Liver (tissue), 8 donors: ENCODE measurements at regions not wholly inside any gene's neighbourhood (a gene's known extent, or its start where the extent isn't known, plus 50 kb on each side); places are given as distances from the start of the nearest gene placed in this dataset.

Experiments used
- DNase-seq: peaks from one replicate; pipeline ENCODE4 v3.0.0-alpha.2; 2017; ENCODE audit warnings: low spot score
- H3K27ac ChIP-seq, 2 donors: one replicate each; pipeline ENCODE4 v1.7.0; 2013; ENCODE audit warnings: inconsistent platforms in 2 of 2, low read length in 2 of 2, control low read depth in 1 of 2, low read depth in 1 of 2, mild to moderate bottlenecking in 1 of 2
- H3K27me3 ChIP-seq, 4 donors: one replicate each; pipeline versions ENCODE4 v1.6.1 to v1.7.0; 2013; ENCODE audit warnings: low read length in 3 of 4, inconsistent platforms in 1 of 4, mild to moderate bottlenecking in 1 of 4, moderate library complexity in 1 of 4; ENCODE audit not compliant: control insufficient read depth in 4 of 4, insufficient read depth in 4 of 4
- H3K36me3 ChIP-seq, 4 donors: one replicate each; pipeline versions ENCODE4 v1.6.1 to v1.7.0; 2013; ENCODE audit warnings: low read length in 3 of 4, mild to moderate bottlenecking in 3 of 4, low read depth in 1 of 4, moderate library complexity in 1 of 4; ENCODE audit not compliant: control insufficient read depth in 4 of 4, insufficient read depth in 3 of 4
- H3K4me1 ChIP-seq, 4 donors: one replicate each; pipeline versions ENCODE4 v1.6.1 to v1.7.0; 2013; ENCODE audit warnings: low read length in 3 of 4, mild to moderate bottlenecking in 3 of 4, moderate library complexity in 1 of 4; ENCODE audit not compliant: control insufficient read depth in 4 of 4, insufficient read depth in 4 of 4
- H3K4me3 ChIP-seq, 3 donors: one replicate each; pipeline versions ENCODE4 v1.6.1 to v1.7.0; 2013; ENCODE audit warnings: low read length in 3 of 3, control low read depth in 1 of 3, low read depth in 1 of 3, mild to moderate bottlenecking in 1 of 3
- H3K9ac ChIP-seq, 2 donors: one replicate each; pipeline ENCODE4 v1.7.0; 2013; ENCODE audit warnings: low read length in 2 of 2, mild to moderate bottlenecking in 2 of 2, moderate library complexity in 2 of 2, control low read depth in 1 of 2, low read depth in 1 of 2
- H3K9me3 ChIP-seq, 4 donors: one replicate each; pipeline versions ENCODE4 v1.6.1 to v1.7.0; 2013; ENCODE audit warnings: low read length in 3 of 4; ENCODE audit not compliant: control insufficient read depth in 4 of 4
- ATF3 ChIP-seq: IDR thresholded peaks from 2 replicates; pipeline ENCODE4 v1.6.1; 2016; ENCODE audit warnings: antibody characterized with exemption
- CTCF ChIP-seq: fragments of 150-350 bp; IDR thresholded peaks from 2 replicates; pipeline ENCODE4 v1.5.1; 2017; ENCODE audit warnings: improper control_type of control experiment, low read depth, low read length; ENCODE audit not compliant: missing input control
- EGR1 ChIP-seq, 2 donors: IDR thresholded peaks; 2 replicates each; pipeline ENCODE4 v1.6.1; 2016 to 2018; ENCODE audit warnings: antibody characterized with exemption in 2 of 2, low read depth in 2 of 2
- FOXA1 ChIP-seq: IDR thresholded peaks from 2 replicates; pipeline ENCODE4 v1.6.1; 2016; ENCODE audit warnings: antibody characterized with exemption
- FOXA2 ChIP-seq: IDR thresholded peaks from 2 replicates; pipeline ENCODE4 v1.6.1; 2016; ENCODE audit warnings: antibody characterized with exemption
- GABPA ChIP-seq, 2 donors: IDR thresholded peaks in 1 of 2; conservative IDR thresholded peaks in 1 of 2; 2 replicates each; pipeline ENCODE4 v1.6.1; 2016; ENCODE audit warnings: antibody characterized with exemption in 2 of 2, mild to moderate bottlenecking in 1 of 2, moderate library complexity in 1 of 2
- HNF4A ChIP-seq, 2 donors: conservative IDR thresholded peaks; 2 replicates each; pipeline ENCODE4 v1.6.1; 2016; ENCODE audit warnings: antibody characterized with exemption in 2 of 2, mild to moderate bottlenecking in 2 of 2
- HNF4G ChIP-seq: IDR thresholded peaks from 2 replicates; pipeline ENCODE4 v1.6.1; 2016; ENCODE audit warnings: antibody characterized with exemption
- MAX ChIP-seq: IDR thresholded peaks from 2 replicates; pipeline ENCODE4 v1.6.1; 2016; ENCODE audit warnings: antibody characterized with exemption
- NR2F2 ChIP-seq: IDR thresholded peaks from 2 replicates; pipeline ENCODE4 v1.6.1; 2016; ENCODE audit warnings: antibody characterized with exemption
- RAD21 ChIP-seq, 2 donors: IDR thresholded peaks; 2 replicates each; pipeline ENCODE4 v1.6.1; 2016; ENCODE audit warnings: antibody characterized with exemption in 2 of 2, mild to moderate bottlenecking in 2 of 2
- REST ChIP-seq: IDR thresholded peaks from 2 replicates; pipeline ENCODE4 v1.6.1; 2016; ENCODE audit warnings: antibody characterized with exemption, mild to moderate bottlenecking
- SP1 ChIP-seq: IDR thresholded peaks from 2 replicates; pipeline ENCODE4 v1.6.1; 2018; ENCODE audit warnings: antibody characterized with exemption, mild to moderate bottlenecking
- ZBTB33 ChIP-seq: IDR thresholded peaks from 2 replicates; pipeline ENCODE4 v1.6.1; 2016; ENCODE audit warnings: antibody characterized with exemption
- WGBS: extraction: QIAGEN DNeasy Blood & Tissue Kit; methylation state at CpG from one replicate; pipeline ENCODE4 v1.1.7; 2013; 5-methylcytosine and 5-hydroxymethylcytosine counted together
- donor health status: healthy.
- donor health status: healthy.
- donor health status: healthy.
- donor health status: healthy.
- donor health status: healthy.

GRCh38 chr2:180319586-180320405, 312.7 kb upstream of the CWC22 start:
- H3K9ac ChIP-seq = no peak overlapping the region
- H3K4me3 ChIP-seq = no peak overlapping the region
- TF ChIP-seq NR2F2 (no peak), SP1 (no peak), ZBTB33 (no peak), RAD21 (IDR thresholded peaks at IDR 0.05) (no peak), REST (no peak), HNF4G (no peak), MAX (no peak), HNF4A (conservative IDR thresholded peaks at IDR 0.05) (no peak), CTCF (no peak), EGR1 (IDR thresholded peaks at IDR 0.05; ENCODE audit: low read depth in 2 of 2) (no peak), ATF3 (no peak), GABPA (IDR thresholded peaks at IDR 0.05 in 1 of 2, conservative IDR thresholded peaks at IDR 0.05 in 1 of 2) (no peak)

GRCh38 chr2:180314086-180314485, 307.0 kb upstream of the CWC22 start:
- no peak overlapping the region for H3K27ac ChIP-seq
- DNase-seq = no peak
- TF ChIP-seq ATF3 (no peak), NR2F2 (no peak), FOXA1 (no peak), HNF4G (no peak), GABPA (IDR thresholded peaks at IDR 0.05 in 1 of 2, conservative IDR thresholded peaks at IDR 0.05 in 1 of 2) (no peak), EGR1 (IDR thresholded peaks at IDR 0.05; ENCODE audit: low read depth in 2 of 2) (no peak), CTCF (no peak), SP1 (no peak), RAD21 (IDR thresholded peaks at IDR 0.05) (no peak), FOXA2 (no peak), ZBTB33 (no peak)

More at GRCh38 chr2:180319586-180320405, 312.7 kb upstream of the CWC22 start:
- no peaks in the 10 kb centered on the region for H3K27me3 ChIP-seq
- H3K36me3 ChIP-seq = no peaks in the 10 kb centered on the region
- H3K27ac ChIP-seq = no peak overlapping the region
- DNase-seq = no peak
- H3K9me3 ChIP-seq = no peaks in the 10 kb centered on the region
- H3K4me1 ChIP-seq = no peaks in the 10 kb centered on the region

More at GRCh38 chr2:180314086-180314485, 307.0 kb upstream of the CWC22 start:
- no peaks in the 10 kb centered on the region for H3K36me3 ChIP-seq
- no peak overlapping the region for H3K9ac ChIP-seq
- no peaks in the 10 kb centered on the region for H3K4me1 ChIP-seq
- no peaks in the 10 kb centered on the region for H3K9me3 ChIP-seq
- H3K4me3 ChIP-seq = no peak overlapping the region
- H3K27me3 ChIP-seq = no peaks in the 10 kb centered on the region
- 82% methylated on average over 2 of the region's 2 CpGs for WGBS
